Naive thymus-derived CD8-positive, alpha-beta T cell (primary cell): ENCODE measurements at regions not wholly inside any gene's neighbourhood (a gene's known extent, or its start where the extent isn't known, plus 50 kb on each side); places are given as distances from the start of the nearest gene placed in this dataset.
A peak's percentile ranks its signal among the peaks of the same experiment; 100 is the strongest.

Source experiments
- ATAC-seq, 2 donors: fragments of 150-1000 bp; cut with Tn5 transposase in 1 of 2; sonication (Bioruptor Pico), chemical (Tn5 transposase) in 1 of 2; 1 replicate in 1 of 2; 2 replicates in 1 of 2; pipeline ENCODE4 v1.10.0; 2021; ENCODE audit warnings: mild to moderate bottlenecking in 2 of 2, moderate library complexity in 2 of 2
- POLR2A ChIA-PET: fragments of 350-600 bp; sonication (Branson Sonifier 250); formaldehyde crosslinking; loops from one replicate; lab custom pipeline; 2021; ENCODE audit warnings: antibody characterized with exemption; lab: Charles Lee
- DNase-seq, 10 donors: peaks; one replicate each; pipeline versions ENCODE4 v3.0.0 to v3.0.0-alpha.2; 2020 to 2022
- H3K27ac Mint-ChIP-seq, 10 donors: one replicate each; pipeline ENCODE4 v1.8.0; 2020 to 2022; ENCODE audit warnings: mild to moderate bottlenecking in 10 of 10, mixed read lengths in 10 of 10, moderate library complexity in 4 of 10, inconsistent platforms in 1 of 10
- H3K27me3 Mint-ChIP-seq, 5 donors: one replicate each; pipeline ENCODE4 v1.8.0; 2021 to 2022; ENCODE audit warnings: mixed read lengths in 5 of 5
- H3K36me3 Mint-ChIP-seq, 3 donors: one replicate each; pipeline ENCODE4 v1.8.0; 2020 to 2022; ENCODE audit warnings: mixed read lengths in 3 of 3, mild to moderate bottlenecking in 2 of 3, inconsistent platforms in 1 of 3
- H3K4me1 Mint-ChIP-seq, 4 donors: one replicate each; pipeline ENCODE4 v1.8.0; 2021 to 2022; ENCODE audit warnings: mixed read lengths in 4 of 4
- H3K4me3 Mint-ChIP-seq, 10 donors: one replicate each; pipeline ENCODE4 v1.8.0; 2020 to 2022; ENCODE audit warnings: mild to moderate bottlenecking in 10 of 10, mixed read lengths in 10 of 10, moderate library complexity in 6 of 10, inconsistent platforms in 1 of 10
- H3K9me3 Mint-ChIP-seq, 9 donors: one replicate each; pipeline ENCODE4 v1.8.0; 2020 to 2022; ENCODE audit warnings: mixed read lengths in 9 of 9, mild to moderate bottlenecking in 3 of 9, inconsistent platforms in 1 of 9, moderate library complexity in 1 of 9

DNA sequence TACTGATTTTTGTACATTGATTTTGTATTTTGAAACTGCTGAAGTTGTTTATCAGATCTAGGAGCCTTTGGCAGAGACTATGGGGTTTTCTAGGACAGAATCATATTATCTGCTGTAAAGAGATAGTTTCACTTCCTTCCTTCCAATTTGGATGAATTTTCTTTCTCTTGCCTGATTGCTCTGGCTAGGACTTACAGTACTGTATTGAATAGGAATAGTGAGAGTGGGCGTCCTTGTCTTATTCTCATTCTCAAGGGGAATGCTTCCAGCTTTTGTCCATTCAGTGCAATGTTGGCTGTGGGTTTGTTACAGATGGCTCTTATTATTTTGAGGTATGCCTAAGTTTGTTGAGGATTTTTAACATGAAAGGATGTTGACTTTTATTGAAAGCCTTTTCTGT is 290.1 kb downstream of the MAP2K4 start:
- Mint-ChIP-seq H3K4me3 (no peak overlapping the region), H3K27ac (no peak overlapping the region), H3K27me3 (peaks cover 0 to 9% (median 4%) of the 10 kb centered on the region in 5 donors), H3K4me1 (no peaks in the 10 kb centered on the region), H3K9me3 (peaks cover 17 to 37% (median 29%) of the 10 kb centered on the region in 9 donors), H3K36me3 (peaks cover 0 to 25% (median 0%) of the 10 kb centered on the region in 3 donors)
- POLR2A ChIA-PET: no interaction called here
- ATAC-seq: no peak
- no peak for DNase-seq

DNA sequence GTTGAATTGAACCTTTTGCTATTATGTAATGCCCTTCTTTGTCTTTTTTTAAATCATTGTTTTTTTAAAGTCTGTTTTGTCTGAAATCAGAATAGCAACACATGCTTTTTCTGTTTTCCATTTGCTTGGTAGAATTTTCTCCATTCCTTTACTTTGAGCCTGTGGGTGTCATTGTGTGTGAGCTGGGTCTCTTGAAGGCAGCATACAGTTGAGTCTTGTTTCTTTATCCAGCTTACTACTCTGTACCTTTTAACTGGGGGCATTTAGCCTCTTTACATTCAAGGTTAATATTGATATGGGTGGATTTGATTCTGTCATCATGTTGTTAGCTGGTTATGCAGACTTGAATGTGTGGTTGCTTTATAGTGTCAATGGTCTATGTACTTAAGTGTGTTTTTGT is 292.0 kb downstream of the MAP2K4 start:
- no peak for DNase-seq
- peaks cover 17 to 37% (median 29%) of the 10 kb centered on the region in 9 donors for H3K9me3 Mint-ChIP-seq
- H3K36me3 Mint-ChIP-seq: peaks cover 0 to 25% (median 0%) of the 10 kb centered on the region in 3 donors
- POLR2A ChIA-PET: no interaction called here
- H3K4me3 Mint-ChIP-seq: no peak overlapping the region
- no peaks in the 10 kb centered on the region for H3K4me1 Mint-ChIP-seq
- ATAC-seq: no peak
- no peak overlapping the region for H3K27ac Mint-ChIP-seq
- H3K27me3 Mint-ChIP-seq: peaks cover 0 to 9% (median 4%) of the 10 kb centered on the region in 5 donors

DNA sequence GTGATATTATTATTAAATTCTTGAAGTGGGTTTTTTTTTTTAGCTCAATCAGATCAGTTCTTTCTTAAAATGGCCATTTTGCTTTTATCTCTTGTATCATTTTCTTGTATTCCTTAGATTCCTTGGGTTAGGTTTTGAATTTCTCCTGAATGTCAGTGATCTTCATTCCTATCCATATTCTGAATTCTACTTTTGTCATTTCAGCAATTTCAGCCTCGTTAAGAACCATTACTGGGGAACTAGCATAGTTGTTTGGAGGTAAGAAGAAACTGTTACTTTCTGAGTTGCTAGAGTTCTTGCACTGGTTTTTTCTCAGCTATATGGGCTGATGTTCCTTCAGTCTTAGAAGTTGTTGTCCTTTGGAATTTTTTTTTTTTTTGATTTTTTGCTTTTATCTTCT is 293.1 kb downstream of the MAP2K4 start:
- Mint-ChIP-seq H3K27ac (no peak overlapping the region), H3K9me3 (peaks cover 18 to 37% (median 29%) of the 10 kb centered on the region in 9 donors), H3K36me3 (peaks cover 0 to 25% (median 0%) of the 10 kb centered on the region in 3 donors), H3K4me1 (no peaks in the 10 kb centered on the region), H3K4me3 (no peak overlapping the region), H3K27me3 (peaks cover 0 to 9% (median 3%) of the 10 kb centered on the region in 5 donors)
- POLR2A ChIA-PET: no interaction called here
- DNase-seq: no peak
- ATAC-seq: no peak

DNA sequence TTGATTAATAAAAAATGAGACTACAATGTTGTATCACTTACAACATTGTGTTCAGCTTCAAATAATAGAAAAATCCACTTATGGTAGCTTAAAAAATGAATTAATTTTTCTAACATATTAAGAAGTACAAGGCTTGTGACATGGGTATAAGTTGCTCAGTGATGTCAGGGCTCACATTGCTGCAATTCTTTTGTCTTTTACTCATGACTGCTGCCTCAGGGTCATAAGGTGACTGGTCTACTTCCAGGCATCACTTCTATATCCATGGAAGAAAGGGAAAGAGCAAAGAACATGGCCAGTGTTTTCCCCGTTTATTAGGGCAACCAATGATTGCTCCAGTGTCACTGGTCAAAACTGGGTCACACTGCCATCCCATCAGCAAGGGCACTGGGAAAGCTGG is 295.3 kb downstream of the MAP2K4 start:
- POLR2A ChIA-PET: no interaction called here
- Mint-ChIP-seq H3K9me3 (peaks cover 15 to 34% (median 30%) of the 10 kb centered on the region in 9 donors), H3K4me1 (no peaks in the 10 kb centered on the region), H3K36me3 (peaks cover 0 to 25% (median 0%) of the 10 kb centered on the region in 3 donors), H3K4me3 (no peak overlapping the region), H3K27ac (no peak overlapping the region), H3K27me3 (peaks cover 0 to 9% (median 3%) of the 10 kb centered on the region in 5 donors)
- DNase-seq (no peak), ATAC-seq (no peak)

DNA sequence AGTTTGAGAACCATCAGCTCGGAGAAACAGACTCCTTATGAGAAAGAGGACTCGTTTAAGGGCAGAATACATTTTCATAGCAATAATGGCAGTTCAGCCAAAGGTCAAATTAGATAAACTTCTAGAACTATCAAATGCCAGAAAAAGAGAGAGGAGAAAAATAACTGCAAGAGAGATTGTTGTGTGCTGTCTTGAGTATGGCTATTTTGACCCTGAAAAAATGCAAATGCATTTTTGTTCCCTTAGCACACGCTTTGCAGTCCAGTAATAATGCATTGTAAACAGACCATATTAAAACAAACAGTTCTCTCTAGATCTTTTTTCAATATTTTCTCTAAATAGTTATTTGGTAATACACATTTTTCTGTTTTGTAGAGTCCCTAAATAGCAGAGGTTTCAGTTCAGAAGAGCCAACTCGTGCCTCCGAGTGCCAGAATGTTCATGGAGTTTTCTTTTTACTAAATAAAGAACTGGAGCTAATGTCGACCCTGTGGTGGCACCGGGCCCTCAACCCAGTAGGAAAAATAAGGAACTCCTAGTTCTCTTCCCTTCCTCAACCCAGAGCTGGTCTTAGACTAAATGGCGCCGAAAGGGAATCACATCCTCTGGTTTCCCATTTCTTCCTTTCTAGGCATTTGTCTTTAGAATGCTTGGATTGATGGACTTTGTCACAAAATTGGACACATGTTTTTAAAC is 298.0 kb downstream of the MAP2K4 start:
- H3K27ac Mint-ChIP-seq: no peak overlapping the region

DNA sequence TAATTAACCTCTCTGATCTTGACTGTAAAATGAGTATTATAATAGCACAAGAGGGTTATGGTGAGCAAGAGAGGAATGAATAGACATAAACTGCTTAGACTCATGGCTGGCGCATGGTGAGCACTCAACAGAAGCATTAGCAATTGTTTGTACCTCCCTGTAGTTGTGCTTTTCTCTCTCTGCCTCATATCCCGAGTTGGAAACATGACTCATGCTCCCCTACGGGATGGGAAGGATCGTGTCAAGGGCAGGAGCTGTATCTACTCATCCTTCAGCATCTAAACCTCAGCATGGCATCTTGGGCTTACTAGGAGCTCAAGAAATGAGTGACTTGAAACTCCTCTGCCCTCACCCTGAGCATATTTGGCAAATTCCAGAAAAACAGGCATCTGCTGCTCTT is 299.6 kb downstream of the MAP2K4 start:
- Mint-ChIP-seq H3K27ac (no peak overlapping the region), H3K4me1 (no peaks in the 10 kb centered on the region), H3K9me3 (peaks cover 4 to 14% (median 8%) of the 10 kb centered on the region in 9 donors), H3K27me3 (peaks cover 0 to 10% (median 0%) of the 10 kb centered on the region in 5 donors), H3K4me3 (no peak overlapping the region), H3K36me3 (peaks cover 0 to 5% (median 0%) of the 10 kb centered on the region in 3 donors)
- DNase-seq (no peak), ATAC-seq (no peak)
- POLR2A ChIA-PET: no interaction called here

More for the DNA sequence above, 298.0 kb downstream of the MAP2K4 start:
- Mint-ChIP-seq H3K36me3 (peaks cover 0 to 10% (median 0%) of the 10 kb centered on the region in 3 donors), H3K4me1 (no peaks in the 10 kb centered on the region), H3K27me3 (peaks cover 0 to 14% (median 0%) of the 10 kb centered on the region in 5 donors), H3K9me3 (peaks cover 4 to 22% (median 14%) of the 10 kb centered on the region in 9 donors), H3K4me3 (no peak overlapping the region)
- no peak for ATAC-seq
- no peak for DNase-seq
- POLR2A ChIA-PET: no interaction called here

DNA sequence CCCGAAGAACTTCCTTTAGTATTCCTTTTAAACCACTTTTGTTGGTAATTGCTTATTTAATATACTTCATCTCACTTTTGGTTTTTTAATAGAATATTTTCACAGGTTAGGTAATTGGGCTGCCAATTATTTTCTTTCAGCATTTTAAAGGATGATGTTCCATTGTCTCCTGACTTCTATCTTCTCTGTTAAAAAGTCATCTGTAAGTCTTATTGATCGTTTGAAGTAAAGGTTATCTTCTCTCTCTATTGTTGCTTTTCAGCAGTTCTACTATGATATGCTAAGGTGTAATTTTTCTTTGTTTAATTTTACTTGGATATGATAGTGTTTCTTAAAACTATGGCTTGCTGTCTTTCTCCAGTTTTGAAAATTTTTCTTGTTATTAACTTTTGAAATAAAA is 307.5 kb downstream of the MAP2K4 start:
- Mint-ChIP-seq H3K27ac (no peak overlapping the region), H3K27me3 (no peaks in the 10 kb centered on the region), H3K9me3 (peaks cover 14 to 52% (median 27%) of the 10 kb centered on the region in 9 donors), H3K36me3 (peaks cover 0 to 17% (median 0%) of the 10 kb centered on the region in 3 donors), H3K4me1 (no peaks in the 10 kb centered on the region), H3K4me3 (no peak overlapping the region)
- ATAC-seq: no peak
- POLR2A ChIA-PET: no interaction called here
- DNase-seq: no peak

DNA sequence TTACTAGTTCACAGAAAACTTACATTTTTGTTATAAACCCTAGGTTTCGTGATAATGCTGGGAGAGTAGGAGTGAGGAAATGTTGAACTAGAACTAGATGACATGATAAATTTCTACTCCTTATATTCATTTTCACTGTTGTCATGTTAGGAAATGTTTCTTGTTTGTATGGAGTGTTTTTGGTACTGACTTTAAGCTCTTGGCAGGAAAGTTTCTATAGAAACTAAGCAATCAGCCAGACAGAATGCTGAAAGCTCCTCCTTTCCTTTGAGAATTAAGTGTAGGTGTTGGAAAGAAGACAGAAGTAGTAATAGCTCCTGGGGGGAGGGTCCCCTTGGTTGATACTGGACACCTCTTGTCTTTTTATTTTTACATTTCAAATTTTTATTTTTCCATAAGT is 309.8 kb downstream of the MAP2K4 start:
- ATAC-seq (no peak), DNase-seq (no peak)
- no peaks in the 10 kb centered on the region for H3K4me1 Mint-ChIP-seq
- peaks cover 0 to 17% (median 0%) of the 10 kb centered on the region in 3 donors for H3K36me3 Mint-ChIP-seq
- no peaks in the 10 kb centered on the region for H3K27me3 Mint-ChIP-seq
- peaks cover 8 to 52% (median 24%) of the 10 kb centered on the region in 9 donors for H3K9me3 Mint-ChIP-seq
- POLR2A ChIA-PET: no interaction called here
- no peak overlapping the region for H3K4me3 Mint-ChIP-seq
- H3K27ac Mint-ChIP-seq: no peak overlapping the region

DNA sequence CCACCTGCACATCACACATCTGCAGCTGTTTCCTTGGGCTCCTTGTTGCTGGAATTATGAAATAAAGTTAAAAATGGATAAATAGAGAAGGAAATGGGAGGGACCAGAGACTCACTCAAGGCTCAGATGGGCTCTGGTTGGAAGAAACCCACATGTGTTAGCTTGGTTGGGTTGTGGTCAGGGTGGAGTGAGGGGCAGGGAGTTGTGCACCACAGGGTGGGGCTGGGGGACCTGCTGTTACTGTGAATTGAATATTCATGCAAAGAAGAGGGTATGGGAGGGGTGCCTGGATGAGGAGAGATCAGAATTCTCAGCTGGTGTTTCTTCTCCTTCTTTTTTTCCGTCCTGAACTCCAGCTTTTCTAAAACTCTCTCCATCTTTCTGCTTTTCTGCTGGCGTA is 320.7 kb downstream of the MAP2K4 start:
- no peaks in the 10 kb centered on the region for H3K4me1 Mint-ChIP-seq
- DNase-seq (no peak), ATAC-seq (no peak)
- peaks cover 0 to 8% (median 3%) of the 10 kb centered on the region in 9 donors for H3K9me3 Mint-ChIP-seq
- no peak overlapping the region for H3K27ac Mint-ChIP-seq
- peaks cover 0 to 19% (median 6%) of the 10 kb centered on the region in 5 donors for H3K27me3 Mint-ChIP-seq
- POLR2A ChIA-PET: no interaction called here
- H3K36me3 Mint-ChIP-seq: no peaks in the 10 kb centered on the region
- no peak overlapping the region for H3K4me3 Mint-ChIP-seq

DNA sequence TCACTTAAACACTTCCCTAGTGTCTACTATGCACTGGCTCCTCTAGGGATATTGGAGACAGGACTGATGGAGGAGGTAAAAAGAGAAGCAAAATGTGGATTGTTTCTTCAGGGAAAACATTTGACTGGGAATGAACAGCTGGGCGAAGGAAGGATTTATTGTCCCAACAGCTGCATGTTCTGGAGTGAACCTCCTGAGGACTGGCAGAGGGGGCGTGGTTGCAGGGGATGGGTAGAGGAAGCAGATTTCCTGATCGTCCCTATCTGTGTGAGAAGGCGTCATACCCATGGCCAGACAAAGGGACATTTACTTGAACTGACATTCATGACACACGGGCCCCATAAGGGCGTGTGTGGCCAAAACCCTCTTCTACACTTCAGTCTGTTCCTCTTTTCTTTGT is 321.5 kb downstream of the MAP2K4 start:
- peaks cover 0 to 19% (median 6%) of the 10 kb centered on the region in 5 donors for H3K27me3 Mint-ChIP-seq
- POLR2A ChIA-PET: no interaction called here
- H3K4me1 Mint-ChIP-seq: no peaks in the 10 kb centered on the region
- DNase-seq: no peak
- H3K36me3 Mint-ChIP-seq: no peaks in the 10 kb centered on the region
- no peak overlapping the region for H3K4me3 Mint-ChIP-seq
- no peak overlapping the region for H3K27ac Mint-ChIP-seq
- ATAC-seq: no peak
- H3K9me3 Mint-ChIP-seq: peaks cover 0 to 5% (median 3%) of the 10 kb centered on the region in 9 donors

DNA sequence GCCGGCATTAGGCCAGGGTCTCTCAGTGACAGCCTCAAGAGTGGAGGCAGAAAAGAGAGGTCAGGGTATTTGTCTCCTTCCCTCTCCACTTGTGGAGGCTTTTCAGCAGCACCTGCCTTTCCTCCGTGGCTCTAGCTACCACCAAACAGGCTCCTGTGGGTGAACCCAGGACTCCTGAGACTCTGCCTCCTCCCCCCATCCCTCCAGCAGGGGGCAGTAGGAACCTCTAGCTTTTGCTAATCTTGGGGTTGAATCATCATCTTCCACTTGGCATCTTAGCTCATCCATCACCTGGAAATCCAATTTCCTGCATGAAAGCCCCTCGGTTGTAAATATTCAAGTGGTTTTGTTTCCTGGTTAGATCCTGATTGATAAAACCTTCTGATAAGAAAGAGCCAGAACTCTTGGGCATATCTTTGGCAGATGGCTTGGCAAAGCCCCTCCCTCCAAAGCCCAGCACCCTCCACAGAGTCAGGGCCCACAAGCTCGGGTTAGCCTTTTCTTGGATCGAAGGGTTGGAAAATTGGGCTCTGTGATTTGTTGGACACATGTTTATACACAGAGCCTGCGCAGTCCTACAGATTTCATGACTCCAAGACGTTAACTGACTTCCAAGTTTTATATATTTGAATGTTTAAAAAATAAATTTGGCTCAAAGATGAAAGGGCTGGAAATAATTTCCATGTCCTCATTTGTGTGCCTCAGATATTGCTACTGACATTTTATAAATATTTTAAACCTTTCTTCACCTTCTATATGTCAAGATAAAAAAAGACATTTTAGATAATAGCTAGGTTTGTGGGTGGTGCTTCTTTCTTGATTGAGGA is 322.1 kb downstream of the MAP2K4 start:
- Mint-ChIP-seq H3K36me3 (no peaks in the 10 kb centered on the region), H3K27ac (peak overlapping the region in 1 of 10 donors; percentile 40), H3K27me3 (peaks cover 0 to 19% (median 6%) of the 10 kb centered on the region in 5 donors)

DNA sequence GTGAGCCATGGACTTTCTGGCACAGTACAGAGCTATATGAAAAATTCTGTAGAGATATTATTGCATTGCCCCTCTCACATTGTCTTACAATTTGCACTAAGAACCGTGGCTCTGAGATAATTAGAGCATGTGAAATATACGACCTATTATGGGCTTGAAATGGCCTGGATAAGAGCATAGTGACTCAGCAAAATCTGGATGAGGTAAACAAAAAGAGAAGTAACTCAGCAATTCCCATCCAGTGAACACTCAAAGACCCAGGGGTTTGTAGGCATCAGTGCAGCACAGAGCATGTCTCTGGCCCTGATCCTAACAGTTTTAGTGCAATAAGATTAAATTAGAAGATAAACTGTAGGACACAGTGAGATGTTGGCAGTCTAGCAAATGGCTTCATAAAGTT is 317.2 kb upstream of the MYOCD start:
- ATAC-seq (no peak), DNase-seq (no peak)
- H3K4me1 Mint-ChIP-seq: no peaks in the 10 kb centered on the region
- POLR2A ChIA-PET: no interaction called here
- H3K27me3 Mint-ChIP-seq: peaks cover 0 to 10% (median 0%) of the 10 kb centered on the region in 5 donors
- H3K36me3 Mint-ChIP-seq: no peaks in the 10 kb centered on the region
- H3K9me3 Mint-ChIP-seq: peaks cover 0 to 21% (median 0%) of the 10 kb centered on the region in 9 donors
- H3K27ac Mint-ChIP-seq: no peak overlapping the region
- H3K4me3 Mint-ChIP-seq: no peak overlapping the region

More for the DNA sequence above, 322.1 kb downstream of the MAP2K4 start:
- no peak for DNase-seq
- POLR2A ChIA-PET: no interaction called here
- no peak for ATAC-seq
- peaks cover 0 to 5% (median 3%) of the 10 kb centered on the region in 9 donors for H3K9me3 Mint-ChIP-seq
- H3K4me3 Mint-ChIP-seq: no peak overlapping the region
- H3K4me1 Mint-ChIP-seq: no peaks in the 10 kb centered on the region

DNA sequence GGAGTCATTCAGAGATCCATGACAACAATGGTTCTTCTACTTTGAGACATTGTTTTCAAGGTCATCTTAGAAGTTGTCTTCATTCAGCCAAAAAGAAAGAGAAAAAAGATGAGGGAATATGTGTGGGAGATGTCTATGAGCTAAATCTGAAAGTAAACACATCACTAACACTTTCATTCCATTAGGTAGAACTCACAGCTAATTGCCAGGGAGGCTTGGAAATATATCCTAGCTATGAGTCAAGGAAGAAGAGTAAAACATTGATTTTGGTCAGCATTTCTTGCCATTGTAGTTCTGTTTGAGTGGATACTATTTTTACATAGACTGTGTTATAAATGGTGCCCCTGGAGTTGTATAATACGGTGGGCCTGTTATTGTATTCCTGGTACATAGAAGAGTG is 316.4 kb upstream of the MYOCD start:
- Mint-ChIP-seq H3K36me3 (no peaks in the 10 kb centered on the region), H3K27me3 (peaks cover 0 to 10% (median 0%) of the 10 kb centered on the region in 5 donors), H3K4me1 (no peaks in the 10 kb centered on the region), H3K27ac (no peak overlapping the region), H3K4me3 (no peak overlapping the region), H3K9me3 (peaks cover 0 to 21% (median 0%) of the 10 kb centered on the region in 9 donors)
- no peak for DNase-seq
- POLR2A ChIA-PET: no interaction called here
- no peak for ATAC-seq
